ENCODE measurements at regions not wholly inside any gene's neighbourhood (a gene's known extent, or its start where the extent isn't known, plus 50 kb on each side); places are given as distances from the start of the nearest gene placed in this dataset.

- Histone ChIP-seq H3K27me3 (ENCODE audit: insufficient read depth, low read length, poor library complexity, severe bottlenecking) (no peaks in the 10 kb centered on the region), H3K9me2 (replicated peaks; ENCODE audit: low read depth, low read length) (no peaks in the 10 kb centered on the region), H3K79me2 (ENCODE audit: insufficient read depth, low read length) (no peaks in the 10 kb centered on the region), H3K4me3 (ENCODE audit: low read length, poor library complexity, severe bottlenecking) (no peak overlapping the region), H3K9me3 (ENCODE audit: insufficient read depth, low read depth, low read length) (no peaks in the 10 kb centered on the region), H4K20me1 (ENCODE audit: insufficient read depth, low read length, poor library complexity, severe bottlenecking) (no peaks in the 10 kb centered on the region), H3K4me2 (ENCODE audit: low read depth, low read length, poor library complexity, severe bottlenecking) (no peak overlapping the region), H3K4me1 (ENCODE audit: insufficient read depth, low read length, poor library complexity, severe bottlenecking) (no peaks in the 10 kb centered on the region), H3F3A (ENCODE audit: low read depth) (no peaks in the 10 kb centered on the region), H3K36me3 (ENCODE audit: insufficient read depth, low read length) (no peaks in the 10 kb centered on the region), H2AFZ (ENCODE audit: low read length) (no peak overlapping the region), H3K9ac (ENCODE audit: low read depth, low read length, poor library complexity, severe bottlenecking) (no peak overlapping the region)
- TF ChIP-seq, protein P1, sequence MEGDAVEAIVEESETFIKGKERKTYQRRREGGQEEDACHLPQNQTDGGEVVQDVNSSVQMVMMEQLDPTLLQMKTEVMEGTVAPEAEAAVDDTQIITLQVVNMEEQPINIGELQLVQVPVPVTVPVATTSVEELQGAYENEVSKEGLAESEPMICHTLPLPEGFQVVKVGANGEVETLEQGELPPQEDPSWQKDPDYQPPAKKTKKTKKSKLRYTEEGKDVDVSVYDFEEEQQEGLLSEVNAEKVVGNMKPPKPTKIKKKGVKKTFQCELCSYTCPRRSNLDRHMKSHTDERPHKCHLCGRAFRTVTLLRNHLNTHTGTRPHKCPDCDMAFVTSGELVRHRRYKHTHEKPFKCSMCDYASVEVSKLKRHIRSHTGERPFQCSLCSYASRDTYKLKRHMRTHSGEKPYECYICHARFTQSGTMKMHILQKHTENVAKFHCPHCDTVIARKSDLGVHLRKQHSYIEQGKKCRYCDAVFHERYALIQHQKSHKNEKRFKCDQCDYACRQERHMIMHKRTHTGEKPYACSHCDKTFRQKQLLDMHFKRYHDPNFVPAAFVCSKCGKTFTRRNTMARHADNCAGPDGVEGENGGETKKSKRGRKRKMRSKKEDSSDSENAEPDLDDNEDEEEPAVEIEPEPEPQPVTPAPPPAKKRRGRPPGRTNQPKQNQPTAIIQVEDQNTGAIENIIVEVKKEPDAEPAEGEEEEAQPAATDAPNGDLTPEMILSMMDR (conservative IDR thresholded peaks at IDR 0.05; ENCODE audit: low read length), result no peak
- TF ChIP-seq EZH2phosphoT487 (IDR thresholded peaks at IDR 0.05; ENCODE audit: borderline replicate concordance), result no peak
These were observed 494.6 kb downstream of the RFC3 start for GRCh38 chr13:34312578-34312977.

DNA sequence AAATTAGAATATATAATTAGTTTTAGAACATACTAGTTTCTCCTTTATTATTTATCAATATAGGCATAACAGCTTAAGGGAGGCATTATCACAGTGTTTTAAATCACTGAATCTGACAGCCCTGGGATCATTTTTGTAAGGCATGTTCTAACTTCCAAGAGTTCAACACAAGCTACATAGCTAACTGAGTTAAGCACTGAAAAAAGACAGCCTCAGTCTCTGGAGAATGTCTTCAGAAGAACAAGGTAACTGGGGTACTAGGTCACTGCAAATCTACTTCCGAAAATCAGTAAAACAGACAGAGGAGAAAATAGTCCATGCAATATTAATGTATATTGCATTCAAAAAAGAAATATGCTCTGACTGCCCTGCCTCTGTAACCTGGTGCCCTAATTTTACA lies 502.1 kb downstream of the RFC3 start:
- Histone ChIP-seq H3K79me2 (ENCODE audit: insufficient read depth, low read length) (no peaks in the 10 kb centered on the region), H2AFZ (ENCODE audit: low read length) (no peak overlapping the region), H4K20me1 (ENCODE audit: insufficient read depth, low read length, poor library complexity, severe bottlenecking) (no peaks in the 10 kb centered on the region), H3K4me2 (ENCODE audit: low read depth, low read length, poor library complexity, severe bottlenecking) (no peak overlapping the region), H3K9me3 (ENCODE audit: insufficient read depth, low read depth, low read length) (peaks cover 4% of the 10 kb centered on the region; the same call in 1 of the 2 replicates), H3K4me3 (ENCODE audit: low read length, poor library complexity, severe bottlenecking) (no peak overlapping the region), H3K36me3 (ENCODE audit: insufficient read depth, low read length) (no peaks in the 10 kb centered on the region), H3F3A (ENCODE audit: low read depth) (no peaks in the 10 kb centered on the region), H3K27me3 (ENCODE audit: insufficient read depth, low read length, poor library complexity, severe bottlenecking) (no peaks in the 10 kb centered on the region), H3K9ac (ENCODE audit: low read depth, low read length, poor library complexity, severe bottlenecking) (no peak overlapping the region), H3K9me2 (replicated peaks; ENCODE audit: low read depth, low read length) (no peaks in the 10 kb centered on the region), H3K4me1 (ENCODE audit: insufficient read depth, low read length, poor library complexity, severe bottlenecking) (no peaks in the 10 kb centered on the region)
- TF ChIP-seq EZH2phosphoT487 (IDR thresholded peaks at IDR 0.05; ENCODE audit: borderline replicate concordance), result no peak
- TF ChIP-seq, protein P1 (conservative IDR thresholded peaks at IDR 0.05; ENCODE audit: low read length), result no peak

- H4K20me1 ChIP-seq (ENCODE audit: insufficient read depth, low read length, poor library complexity, severe bottlenecking), result no peaks in the 10 kb centered on the region
- no peak overlapping the region for H3K4me3 ChIP-seq (ENCODE audit: low read length, poor library complexity, severe bottlenecking)
- no peaks in the 10 kb centered on the region for H3K27me3 ChIP-seq (ENCODE audit: insufficient read depth, low read length, poor library complexity, severe bottlenecking)
- H2AFZ ChIP-seq (ENCODE audit: low read length), result no peak overlapping the region
- no peak overlapping the region for H3K9ac ChIP-seq (ENCODE audit: low read depth, low read length, poor library complexity, severe bottlenecking)
- H3K9me2 ChIP-seq (replicated peaks; ENCODE audit: low read depth, low read length), result no peaks in the 10 kb centered on the region
- H3K9me3 ChIP-seq (ENCODE audit: insufficient read depth, low read depth, low read length), result peaks cover 4% of the 10 kb centered on the region; the same call in 1 of the 2 replicates
- no peaks in the 10 kb centered on the region for H3K36me3 ChIP-seq (ENCODE audit: insufficient read depth, low read length)
- no peaks in the 10 kb centered on the region for H3K79me2 ChIP-seq (ENCODE audit: insufficient read depth, low read length)
- no peaks in the 10 kb centered on the region for H3K4me1 ChIP-seq (ENCODE audit: insufficient read depth, low read length, poor library complexity, severe bottlenecking)
- no peaks in the 10 kb centered on the region for H3F3A ChIP-seq (ENCODE audit: low read depth)
- H3K4me2 ChIP-seq (ENCODE audit: low read depth, low read length, poor library complexity, severe bottlenecking), result no peak overlapping the region
- TF ChIP-seq, protein P1 (conservative IDR thresholded peaks at IDR 0.05; ENCODE audit: low read length), result no peak
- no peak for TF ChIP-seq EZH2phosphoT487 (IDR thresholded peaks at IDR 0.05; ENCODE audit: borderline replicate concordance)
These were observed 504.2 kb downstream of the RFC3 start for GRCh38 chr13:34322014-34322742.
